PC-3 (cell line): ENCODE measurements at regions not wholly inside any gene's neighbourhood (a gene's known extent, or its start where the extent isn't known, plus 50 kb on each side); places are given as distances from the start of the nearest gene placed in this dataset.

Experiments
- CTCF ChIP-seq: fragments of 300-600 bp; sonication (generic); conservative IDR thresholded peaks from 2 replicates; pipeline ENCODE4 v1.5.1; 2017; ENCODE audit warnings: antibody characterized with exemption, low read depth, mild to moderate bottlenecking, low read length
- EZH2 ChIP-seq: fragments of 300-600 bp; sonication (generic); IDR thresholded peaks from one replicate; pipeline ENCODE4 v1.6.1; 2017; ENCODE audit warnings: antibody characterized with exemption, mild to moderate bottlenecking, low read length; ENCODE audit not compliant: unreplicated experiment
- EZH2phosphoT487 ChIP-seq: fragments of 300-600 bp; sonication (generic); IDR thresholded peaks from 2 replicates; pipeline ENCODE4 v1.6.1; 2018; ENCODE audit warnings: mild to moderate bottlenecking, antibody characterized with exemption, low read length, borderline replicate concordance

- TF ChIP-seq EZH2 (no peak), EZH2phosphoT487 (no peak), CTCF (no peak)
Observed at GRCh38 chr11:94702481-94702880, 65.7 kb upstream of the AMOTL1 start.
